GM23248 (cell line): ENCODE measurements at regions not wholly inside any gene's neighbourhood (a gene's known extent, or its start where the extent isn't known, plus 50 kb on each side); places are given as distances from the start of the nearest gene placed in this dataset.

Experiments
- EZH2 ChIP-seq: fragments of 200-600 bp; sonication (generic); IDR thresholded peaks from 2 replicates; pipeline ENCODE4 v1.6.1; 2018; ENCODE audit warnings: antibody characterized with exemption, mild to moderate bottlenecking; ENCODE audit not compliant: insufficient read depth, poor library complexity, severe bottlenecking
- EZH2phosphoT487 ChIP-seq: fragments of 200-600 bp; sonication (generic); IDR thresholded peaks from 2 replicates; pipeline ENCODE4 v1.6.1; 2018; ENCODE audit warnings: antibody characterized with exemption, moderate library complexity, mild to moderate bottlenecking, low read depth; ENCODE audit not compliant: insufficient read depth

DNA sequence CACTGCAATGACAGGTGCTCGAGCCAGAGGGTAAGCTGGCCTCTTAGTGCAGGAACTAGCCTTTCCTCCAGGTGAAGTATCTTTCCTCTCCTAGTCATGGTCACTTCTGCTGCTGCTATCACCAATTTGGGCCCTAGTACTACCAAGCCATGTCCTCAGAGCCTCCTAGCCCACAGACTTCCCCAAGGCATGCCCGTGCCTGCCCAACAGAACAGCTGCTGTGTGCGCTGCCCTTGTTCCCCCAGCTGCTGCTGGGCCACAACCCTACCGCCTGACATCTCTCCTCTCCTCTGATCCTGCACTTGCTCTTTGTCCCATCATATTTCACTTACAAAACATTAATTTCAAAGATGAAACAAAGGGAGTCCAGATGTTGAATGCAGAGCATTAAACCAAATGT lies 168.5 kb upstream of the FREM2 start:
- TF ChIP-seq EZH2phosphoT487 (no peak), EZH2 (no peak)
